ENCODE measurements at regions not wholly inside any gene's neighbourhood (a gene's known extent, or its start where the extent isn't known, plus 50 kb on each side); places are given as distances from the start of the nearest gene placed in this dataset.

DNA sequence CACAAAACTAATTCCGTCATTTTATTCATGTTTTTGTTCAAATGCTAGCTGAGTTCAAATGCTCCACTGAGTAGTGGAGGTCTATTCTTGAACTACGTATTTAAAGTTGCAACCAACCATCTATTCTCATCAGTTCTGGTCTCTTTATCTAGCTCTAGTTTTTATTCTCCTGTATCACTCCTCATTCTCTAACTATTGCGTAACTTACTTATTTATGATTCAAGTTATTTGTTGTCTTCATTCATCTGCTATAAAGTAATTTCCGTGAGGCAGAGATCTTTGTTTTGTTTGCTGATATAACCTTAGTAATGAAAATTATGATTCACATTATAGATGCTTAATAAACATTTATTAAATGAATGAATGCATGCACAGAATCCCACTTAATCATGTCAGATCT, 221.6 kb upstream of the ASCC3 start:
- Histone ChIP-seq H3K27me3 (ENCODE audit: control insufficient read depth in 1 of 2, insufficient read depth in 2 of 2, low read length in 2 of 2) (no peaks in the 10 kb centered on the region), H3K4me3 (replicated peaks in 1 of 3; ENCODE audit: insufficient read depth in 1 of 3, low read depth in 2 of 3, low read length in 3 of 3) (no peak overlapping the region), H3K9ac (ENCODE audit: insufficient read depth, low read depth, low read length) (no peak overlapping the region), H3K36me3 (replicated peaks in 1 of 2; ENCODE audit: control insufficient read depth in 1 of 2, insufficient read depth in 2 of 2, low read length in 2 of 2) (no peaks in the 10 kb centered on the region), H3K27ac (ENCODE audit: extremely low read length, insufficient read depth, low read length) (no peak overlapping the region), H2AFZ (ENCODE audit: low read length) (no peak overlapping the region), H3K9me3 (ENCODE audit: low read length) (no peaks in the 10 kb centered on the region), H4K20me1 (ENCODE audit: insufficient read depth, low read length) (no peaks in the 10 kb centered on the region), H3K4me1 (ENCODE audit: insufficient read depth, low read length) (no peaks in the 10 kb centered on the region), H3K4me2 (ENCODE audit: low read depth, low read length) (no peak overlapping the region), H3K79me2 (ENCODE audit: insufficient read depth, low read length) (no peaks in the 10 kb centered on the region)
- DNase-seq (ENCODE audit: low spot score) (no peak), ATAC-seq (no peak), FAIRE-seq (no peak)
- peak; percentile 81 for TF ChIP-seq CEBPB (IDR thresholded peaks at IDR 0.05; ENCODE audit: borderline replicate concordance, low read depth, low read length)
- TF ChIP-seq, protein P1, sequence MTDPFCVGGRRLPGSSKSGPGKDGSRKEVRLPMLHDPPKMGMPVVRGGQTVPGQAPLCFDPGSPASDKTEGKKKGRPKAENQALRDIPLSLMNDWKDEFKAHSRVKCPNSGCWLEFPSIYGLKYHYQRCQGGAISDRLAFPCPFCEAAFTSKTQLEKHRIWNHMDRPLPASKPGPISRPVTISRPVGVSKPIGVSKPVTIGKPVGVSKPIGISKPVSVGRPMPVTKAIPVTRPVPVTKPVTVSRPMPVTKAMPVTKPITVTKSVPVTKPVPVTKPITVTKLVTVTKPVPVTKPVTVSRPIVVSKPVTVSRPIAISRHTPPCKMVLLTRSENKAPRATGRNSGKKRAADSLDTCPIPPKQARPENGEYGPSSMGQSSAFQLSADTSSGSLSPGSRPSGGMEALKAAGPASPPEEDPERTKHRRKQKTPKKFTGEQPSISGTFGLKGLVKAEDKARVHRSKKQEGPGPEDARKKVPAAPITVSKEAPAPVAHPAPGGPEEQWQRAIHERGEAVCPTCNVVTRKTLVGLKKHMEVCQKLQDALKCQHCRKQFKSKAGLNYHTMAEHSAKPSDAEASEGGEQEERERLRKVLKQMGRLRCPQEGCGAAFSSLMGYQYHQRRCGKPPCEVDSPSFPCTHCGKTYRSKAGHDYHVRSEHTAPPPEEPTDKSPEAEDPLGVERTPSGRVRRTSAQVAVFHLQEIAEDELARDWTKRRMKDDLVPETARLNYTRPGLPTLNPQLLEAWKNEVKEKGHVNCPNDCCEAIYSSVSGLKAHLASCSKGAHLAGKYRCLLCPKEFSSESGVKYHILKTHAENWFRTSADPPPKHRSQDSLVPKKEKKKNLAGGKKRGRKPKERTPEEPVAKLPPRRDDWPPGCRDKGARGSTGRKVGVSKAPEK (CRISPR knock-in tag; IDR thresholded peaks at IDR 0.05; ENCODE audit: borderline replicate concordance) = no peak
- no peak for TF ChIP-seq ZNF12 (CRISPR knock-in tag; IDR thresholded peaks at IDR 0.05)
- no peak for TF ChIP-seq ZNF331 (CRISPR knock-in tag; IDR thresholded peaks at IDR 0.05)
- CTCF ChIA-PET (ENCODE audit: low intra/inter-chr PET ratio, low total read pairs) = no interaction called here
- 20% methylated on average over 4 of the region's 4 CpGs for WGBS (ENCODE audit: low lambda C conversion rate)
- in situ Hi-C loops (cut with HindIII; ENCODE audit: extremely low pct_ligation_motif_present, low pct_unique_long_range_greater_than_20kb) (no loop called here), intact Hi-C loops (cut with micrococcal nuclease; ENCODE audit: unreplicated experiment) (no loop called here)
- no TSS peak for BruUV-seq (replicated peaks)
- POLR2A ChIA-PET = no interaction called here

DNA sequence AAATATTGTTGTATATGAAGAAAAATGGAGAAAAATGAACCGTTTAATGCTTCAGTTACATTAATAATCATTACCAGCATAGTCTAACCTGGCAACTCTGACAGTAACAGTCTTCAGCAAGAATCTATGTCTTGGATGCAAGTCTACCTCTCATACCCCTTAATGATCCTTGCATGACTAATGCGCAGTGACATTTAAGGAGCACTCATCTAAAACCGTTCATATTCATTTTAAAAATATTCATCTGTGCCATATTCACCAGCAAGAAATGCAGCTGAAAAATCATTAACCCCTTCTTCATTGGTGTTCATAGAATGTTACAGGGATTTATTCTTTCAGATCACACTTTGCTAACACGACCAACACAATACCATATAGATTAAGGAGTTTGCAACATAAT, 227.2 kb upstream of the ASCC3 start:
- ATAC-seq (no peak), FAIRE-seq (no peak), DNase-seq (ENCODE audit: low spot score) (no peak)
- Histone ChIP-seq H3K27me3 (ENCODE audit: control insufficient read depth in 1 of 2, insufficient read depth in 2 of 2, low read length in 2 of 2) (no peaks in the 10 kb centered on the region), H3K4me3 (replicated peaks in 1 of 3; ENCODE audit: insufficient read depth in 1 of 3, low read depth in 2 of 3, low read length in 3 of 3) (no peak overlapping the region), H3K9me3 (ENCODE audit: low read length) (no peaks in the 10 kb centered on the region), H3K4me1 (ENCODE audit: insufficient read depth, low read length) (no peaks in the 10 kb centered on the region), H3K27ac (ENCODE audit: extremely low read length, insufficient read depth, low read length) (no peak overlapping the region), H3K36me3 (replicated peaks in 1 of 2; ENCODE audit: control insufficient read depth in 1 of 2, insufficient read depth in 2 of 2, low read length in 2 of 2) (no peaks in the 10 kb centered on the region), H2AFZ (ENCODE audit: low read length) (no peak overlapping the region), H3K79me2 (ENCODE audit: insufficient read depth, low read length) (no peaks in the 10 kb centered on the region), H3K4me2 (ENCODE audit: low read depth, low read length) (no peak overlapping the region), H4K20me1 (ENCODE audit: insufficient read depth, low read length) (no peaks in the 10 kb centered on the region), H3K9ac (ENCODE audit: insufficient read depth, low read depth, low read length) (no peak overlapping the region)
- BruUV-seq (replicated peaks) = no TSS peak
- 28% methylated on average over 4 of the region's 4 CpGs for WGBS (ENCODE audit: low lambda C conversion rate)
- ChIA-PET POLR2A (no interaction called here), CTCF (ENCODE audit: low intra/inter-chr PET ratio, low total read pairs) (no interaction called here)
- in situ Hi-C loops (cut with HindIII; ENCODE audit: extremely low pct_ligation_motif_present, low pct_unique_long_range_greater_than_20kb) = no loop called here
- intact Hi-C loops (cut with micrococcal nuclease; ENCODE audit: unreplicated experiment) = no loop called here
- TF ChIP-seq ZNF263 (CRISPR knock-in tag; IDR thresholded peaks at IDR 0.05) (no peak), TEAD3 (CRISPR knock-in tag; optimal IDR thresholded peaks at IDR 0.05; ENCODE audit: borderline replicate concordance) (no peak), ZFP62 (CRISPR knock-in tag; IDR thresholded peaks at IDR 0.05) (no peak), SNAI1 (CRISPR knock-in tag; IDR thresholded peaks at IDR 0.05; ENCODE audit: borderline replicate concordance) (no peak), ZNF788 (CRISPR knock-in tag; IDR thresholded peaks at IDR 0.05; ENCODE audit: borderline replicate concordance) (no peak), ZKSCAN8 (CRISPR knock-in tag; IDR thresholded peaks at IDR 0.05; ENCODE audit: borderline replicate concordance) (no peak), NFKBIZ (CRISPR knock-in tag; IDR thresholded peaks at IDR 0.05) (no peak), SMYD3 (CRISPR knock-in tag; IDR thresholded peaks at IDR 0.05) (no peak), GFI1 (CRISPR knock-in tag; IDR thresholded peaks at IDR 0.05; ENCODE audit: borderline replicate concordance) (no peak), SP140L (CRISPR knock-in tag; IDR thresholded peaks at IDR 0.05; ENCODE audit: borderline replicate concordance) (no peak)
- TF ChIP-seq, protein P2, sequence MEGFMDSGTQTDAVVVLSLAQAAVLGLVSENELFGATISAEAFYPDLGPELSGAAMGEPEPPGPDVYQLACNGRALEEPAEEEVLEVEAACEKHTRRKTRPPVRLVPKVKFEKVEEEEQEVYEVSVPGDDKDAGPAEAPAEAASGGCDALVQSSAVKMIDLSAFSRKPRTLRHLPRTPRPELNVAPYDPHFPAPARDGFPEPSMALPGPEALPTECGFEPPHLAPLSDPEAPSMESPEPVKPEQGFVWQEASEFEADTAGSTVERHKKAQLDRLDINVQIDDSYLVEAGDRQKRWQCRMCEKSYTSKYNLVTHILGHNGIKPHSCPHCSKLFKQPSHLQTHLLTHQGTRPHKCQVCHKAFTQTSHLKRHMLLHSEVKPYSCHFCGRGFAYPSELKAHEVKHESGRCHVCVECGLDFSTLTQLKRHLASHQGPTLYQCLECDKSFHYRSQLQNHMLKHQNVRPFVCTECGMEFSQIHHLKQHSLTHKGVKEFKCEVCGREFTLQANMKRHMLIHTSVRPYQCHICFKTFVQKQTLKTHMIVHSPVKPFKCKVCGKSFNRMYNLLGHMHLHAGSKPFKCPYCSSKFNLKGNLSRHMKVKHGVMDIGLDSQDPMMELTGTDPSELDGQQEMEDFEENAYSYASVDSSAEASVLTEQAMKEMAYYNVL (CRISPR knock-in tag; IDR thresholded peaks at IDR 0.05; ENCODE audit: borderline replicate concordance) = no peak
- TF ChIP-seq, protein P3, sequence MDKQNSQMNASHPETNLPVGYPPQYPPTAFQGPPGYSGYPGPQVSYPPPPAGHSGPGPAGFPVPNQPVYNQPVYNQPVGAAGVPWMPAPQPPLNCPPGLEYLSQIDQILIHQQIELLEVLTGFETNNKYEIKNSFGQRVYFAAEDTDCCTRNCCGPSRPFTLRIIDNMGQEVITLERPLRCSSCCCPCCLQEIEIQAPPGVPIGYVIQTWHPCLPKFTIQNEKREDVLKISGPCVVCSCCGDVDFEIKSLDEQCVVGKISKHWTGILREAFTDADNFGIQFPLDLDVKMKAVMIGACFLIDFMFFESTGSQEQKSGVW (CRISPR knock-in tag; IDR thresholded peaks at IDR 0.05; ENCODE audit: borderline replicate concordance) = no peak
